ENCODE measurements at regions not wholly inside any gene's neighbourhood (a gene's known extent, or its start where the extent isn't known, plus 50 kb on each side); places are given as distances from the start of the nearest gene placed in this dataset.

DNA sequence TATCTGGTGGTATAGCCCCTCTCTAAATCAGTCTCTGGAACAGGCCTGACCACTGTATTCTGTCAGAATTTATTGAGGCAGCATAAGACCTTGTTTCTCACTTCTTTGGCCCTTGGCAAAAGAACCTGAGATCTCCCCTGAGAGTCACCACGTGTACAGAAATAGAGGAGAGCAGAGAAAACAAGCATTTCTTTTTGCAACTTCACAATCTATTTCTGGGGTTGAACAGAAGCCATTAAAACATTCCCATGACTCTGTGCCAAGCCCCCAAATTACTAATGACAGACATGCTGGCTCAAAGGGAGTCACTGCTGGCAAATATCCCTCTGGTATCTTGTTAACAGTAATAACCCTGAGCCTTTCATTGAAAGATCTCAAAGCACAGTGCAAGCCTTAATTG, 395.3 kb downstream of the MAFB start:
- TF ChIP-seq, protein P1, sequence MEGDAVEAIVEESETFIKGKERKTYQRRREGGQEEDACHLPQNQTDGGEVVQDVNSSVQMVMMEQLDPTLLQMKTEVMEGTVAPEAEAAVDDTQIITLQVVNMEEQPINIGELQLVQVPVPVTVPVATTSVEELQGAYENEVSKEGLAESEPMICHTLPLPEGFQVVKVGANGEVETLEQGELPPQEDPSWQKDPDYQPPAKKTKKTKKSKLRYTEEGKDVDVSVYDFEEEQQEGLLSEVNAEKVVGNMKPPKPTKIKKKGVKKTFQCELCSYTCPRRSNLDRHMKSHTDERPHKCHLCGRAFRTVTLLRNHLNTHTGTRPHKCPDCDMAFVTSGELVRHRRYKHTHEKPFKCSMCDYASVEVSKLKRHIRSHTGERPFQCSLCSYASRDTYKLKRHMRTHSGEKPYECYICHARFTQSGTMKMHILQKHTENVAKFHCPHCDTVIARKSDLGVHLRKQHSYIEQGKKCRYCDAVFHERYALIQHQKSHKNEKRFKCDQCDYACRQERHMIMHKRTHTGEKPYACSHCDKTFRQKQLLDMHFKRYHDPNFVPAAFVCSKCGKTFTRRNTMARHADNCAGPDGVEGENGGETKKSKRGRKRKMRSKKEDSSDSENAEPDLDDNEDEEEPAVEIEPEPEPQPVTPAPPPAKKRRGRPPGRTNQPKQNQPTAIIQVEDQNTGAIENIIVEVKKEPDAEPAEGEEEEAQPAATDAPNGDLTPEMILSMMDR (IDR thresholded peaks at IDR 0.05; ENCODE audit: insufficient read depth, missing control alignments): no peak
- FAIRE-seq (no peak), DNase-seq (ENCODE audit: insufficient read length, low spot score) (no peak)

DNA sequence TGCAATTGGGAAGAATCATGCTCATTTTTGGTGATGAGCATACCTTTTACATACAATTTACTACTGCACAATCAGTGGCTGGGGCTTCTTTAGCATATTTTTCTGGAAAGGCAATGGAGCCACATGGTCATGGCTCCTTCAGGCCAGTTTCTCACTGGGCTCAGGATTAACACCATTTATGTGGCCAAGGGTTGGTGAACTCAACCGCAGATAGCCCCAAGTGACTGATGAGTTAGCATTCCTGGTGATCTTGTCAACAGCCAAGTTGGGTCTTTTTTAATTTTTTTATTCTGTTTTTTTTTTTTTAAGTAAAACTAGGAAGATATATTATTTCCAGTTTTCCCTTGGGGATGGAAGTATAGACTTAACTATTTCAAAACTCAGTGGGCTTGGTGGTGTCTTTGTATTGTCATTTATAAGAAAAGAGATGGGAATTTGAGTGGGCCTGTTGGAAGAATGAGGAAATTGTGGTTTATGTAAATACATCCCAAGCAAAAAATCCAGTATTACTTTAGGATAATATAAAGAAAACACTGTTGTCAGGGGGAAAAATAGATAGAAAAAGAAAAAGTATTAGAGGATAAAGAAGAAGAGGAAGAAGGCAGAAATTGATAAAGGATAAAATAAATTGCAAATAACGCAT, 397.4 kb downstream of the MAFB start:
- TF ChIP-seq, protein P1 (IDR thresholded peaks at IDR 0.05; ENCODE audit: insufficient read depth, missing control alignments): no peak
- no peak for FAIRE-seq
- no peak for DNase-seq (ENCODE audit: insufficient read length, low spot score)

DNA sequence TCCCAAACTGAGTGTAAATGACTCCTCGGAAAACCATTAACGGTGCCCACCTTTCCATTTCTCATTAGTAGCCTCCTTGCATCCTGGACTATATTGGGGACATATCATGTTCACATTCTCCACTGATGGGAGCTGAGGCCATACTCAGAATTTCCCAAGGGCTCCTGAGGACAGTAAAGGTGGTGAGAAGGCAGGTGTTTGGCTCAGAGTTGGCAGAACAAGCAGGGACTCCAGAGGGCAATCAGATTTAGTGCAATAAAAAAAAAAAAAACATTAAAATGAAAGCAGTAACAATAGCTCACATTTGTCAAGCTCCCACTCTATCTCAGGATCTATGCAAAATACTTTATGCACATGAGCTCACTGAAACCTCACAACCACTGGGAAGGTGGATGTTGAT, 401.4 kb downstream of the MAFB start:
- no peak for FAIRE-seq
- TF ChIP-seq, protein P1 (IDR thresholded peaks at IDR 0.05; ENCODE audit: insufficient read depth, missing control alignments): no peak

DNA sequence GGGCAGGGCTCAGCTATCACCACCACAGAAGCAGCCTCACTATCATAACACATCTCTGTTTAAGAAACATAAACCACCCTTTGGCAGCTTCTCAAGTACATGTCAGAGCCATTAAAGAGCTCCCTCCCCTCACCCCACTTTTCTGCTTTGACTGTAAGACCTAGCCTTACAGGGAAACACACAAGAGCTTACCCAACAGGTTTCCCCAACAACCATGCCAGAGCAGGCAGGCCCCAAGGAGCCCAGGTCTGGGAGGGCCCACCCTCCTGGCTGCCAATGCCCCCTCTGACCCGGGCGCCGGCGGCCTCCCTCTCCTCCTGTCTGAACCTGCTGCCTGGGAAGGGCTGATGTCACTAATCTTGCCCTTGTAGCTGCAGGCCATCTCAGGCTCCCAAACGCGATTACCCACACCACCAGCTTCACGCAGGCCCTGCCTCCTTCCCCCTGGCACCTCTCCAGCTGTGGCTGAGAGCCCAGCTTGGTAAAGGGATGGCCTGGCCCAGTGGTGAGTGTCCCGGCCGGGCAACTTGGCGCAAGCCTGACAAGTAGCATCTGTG, 402.0 kb downstream of the MAFB start:
- FAIRE-seq (no peak), DNase-seq (ENCODE audit: insufficient read length, low spot score) (no peak)
- TF ChIP-seq, protein P1 (IDR thresholded peaks at IDR 0.05; ENCODE audit: insufficient read depth, missing control alignments): no peak

More for the DNA sequence above, 401.4 kb downstream of the MAFB start:
- no peak for DNase-seq (ENCODE audit: insufficient read length, low spot score)

DNA sequence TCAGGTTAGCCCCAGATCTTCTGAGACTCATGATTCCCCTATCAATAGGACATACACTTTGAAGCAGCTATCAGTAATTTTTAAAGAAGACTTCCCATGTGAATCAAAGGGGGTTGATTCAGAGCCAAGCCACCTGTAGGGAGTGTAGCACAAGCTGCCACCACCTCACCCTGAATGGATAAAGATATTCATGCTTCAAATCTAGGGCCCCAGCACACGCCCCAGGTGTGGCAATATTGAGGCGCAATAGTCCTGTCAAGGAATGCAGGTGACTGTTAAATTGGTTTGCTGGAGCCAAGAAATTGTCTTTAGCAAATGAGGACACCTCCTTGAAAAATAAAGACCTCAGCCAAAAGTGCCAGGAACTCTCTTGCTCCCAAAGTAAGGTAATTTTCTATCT, 404.4 kb downstream of the MAFB start:
- FAIRE-seq (no peak), DNase-seq (ENCODE audit: insufficient read length, low spot score) (no peak)
- TF ChIP-seq, protein P1 (IDR thresholded peaks at IDR 0.05; ENCODE audit: insufficient read depth, missing control alignments): no peak

DNA sequence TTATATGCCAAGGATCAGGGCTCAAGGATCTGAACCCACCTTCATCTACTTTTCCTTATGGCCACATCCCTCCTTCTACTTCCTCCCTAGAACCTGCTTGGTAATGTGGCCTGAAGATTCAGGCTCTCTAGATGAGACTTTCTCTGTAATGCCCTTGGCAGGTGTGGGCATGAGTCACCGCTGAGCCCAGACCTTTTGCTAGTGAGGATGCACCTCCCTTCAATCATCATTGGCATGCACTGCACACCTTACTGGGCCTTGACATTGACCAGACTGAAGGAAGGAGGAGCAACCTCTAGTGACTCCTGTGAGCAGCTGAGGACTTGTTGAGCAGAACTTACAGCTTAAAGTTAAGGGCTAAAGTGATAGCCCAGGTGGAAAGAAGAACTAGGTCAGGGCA, 405.3 kb downstream of the MAFB start:
- FAIRE-seq (no peak), DNase-seq (ENCODE audit: insufficient read length, low spot score) (no peak)
- TF ChIP-seq, protein P1 (IDR thresholded peaks at IDR 0.05; ENCODE audit: insufficient read depth, missing control alignments): no peak

DNA sequence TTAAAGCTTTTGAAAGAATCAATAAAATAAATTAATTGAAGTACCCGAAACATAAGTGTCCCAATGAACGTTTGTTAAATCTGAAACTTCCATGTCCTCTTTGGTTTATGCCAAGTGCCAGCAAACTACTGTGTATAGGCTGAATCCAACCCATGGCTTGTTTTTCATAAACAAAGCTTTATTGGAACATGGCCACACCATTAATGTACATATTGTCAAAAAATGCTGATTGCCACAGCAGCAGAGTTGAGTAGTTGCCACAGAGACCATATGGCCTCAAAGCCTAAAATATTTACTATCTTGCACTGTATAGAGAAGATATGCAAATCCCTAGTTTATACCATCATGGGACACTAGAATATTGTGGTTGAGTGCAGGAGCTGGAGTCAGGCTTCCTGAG, 406.1 kb downstream of the MAFB start:
- FAIRE-seq: no peak
- TF ChIP-seq, protein P1 (IDR thresholded peaks at IDR 0.05; ENCODE audit: insufficient read depth, missing control alignments): no peak

More for the DNA sequence above, 406.1 kb downstream of the MAFB start:
- no peak for DNase-seq (ENCODE audit: insufficient read length, low spot score)

Measured in D721Med (cell line).